NCI-H526 (cell line): ENCODE measurements at regions not wholly inside any gene's neighbourhood (a gene's known extent, or its start where the extent isn't known, plus 50 kb on each side); places are given as distances from the start of the nearest gene placed in this dataset.
"Not testable (repeated sequence)": the region's sequence is repeated elsewhere in the genome, so short reads cannot be mapped to it uniquely, and the experiment has no call there.

Experiments used
- DNase-seq, 2 experiments: peaks; one replicate each; lab custom pipeline; 2025; lab: John Stamatoyannopoulos, UW

DNA sequence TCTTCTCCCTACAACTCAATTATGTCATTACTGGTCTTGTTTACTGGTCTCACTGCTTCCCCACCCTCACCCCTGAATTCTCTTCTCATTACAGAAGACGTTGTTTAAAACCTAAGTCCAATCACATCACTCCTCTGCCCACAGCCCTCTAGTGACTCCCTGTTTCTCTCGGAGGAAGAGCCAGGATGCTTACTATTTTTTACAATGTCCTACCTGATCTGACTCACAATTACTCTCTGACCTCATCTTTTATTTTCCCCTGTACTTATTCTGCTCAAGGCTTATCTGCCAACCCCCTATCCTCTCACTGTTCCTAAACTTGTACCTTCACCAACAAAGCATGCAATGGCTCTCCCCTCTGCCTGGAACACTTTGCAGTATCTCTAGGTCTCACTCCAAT, 400.4 kb upstream of the PTCHD4 start:
- DNase-seq, result no peak

GRCh38 chr6:48505621-48506020, 394.6 kb upstream of the PTCHD4 start:
- no peak for DNase-seq

GRCh38 chr6:48493432-48493831, 382.4 kb upstream of the PTCHD4 start:
- DNase-seq, result not testable (repeated sequence)

DNA sequence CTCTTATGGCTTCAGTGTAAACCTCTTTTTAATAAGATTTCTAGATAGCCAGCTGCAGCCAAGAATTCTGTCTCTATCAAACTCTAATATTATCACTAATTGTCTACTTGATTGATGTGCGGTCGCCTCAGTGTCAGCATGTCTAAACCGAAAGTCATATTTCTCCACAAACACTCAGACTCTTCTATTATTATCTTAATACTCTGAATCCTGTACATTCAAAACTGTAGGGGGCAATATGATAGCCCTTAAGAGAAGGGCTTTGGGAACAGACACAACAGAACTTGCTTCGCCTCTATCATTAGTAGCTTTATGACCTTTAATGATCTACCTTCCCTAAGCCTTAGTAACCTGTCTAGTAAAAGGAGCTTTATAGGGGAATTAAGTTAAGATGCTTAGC, 379.7 kb upstream of the PTCHD4 start:
- DNase-seq, result peak in 1 of 2 experiments; percentile 5

GRCh38 chr6:48486876-48487275, 375.9 kb upstream of the PTCHD4 start:
- no peak for DNase-seq

DNA sequence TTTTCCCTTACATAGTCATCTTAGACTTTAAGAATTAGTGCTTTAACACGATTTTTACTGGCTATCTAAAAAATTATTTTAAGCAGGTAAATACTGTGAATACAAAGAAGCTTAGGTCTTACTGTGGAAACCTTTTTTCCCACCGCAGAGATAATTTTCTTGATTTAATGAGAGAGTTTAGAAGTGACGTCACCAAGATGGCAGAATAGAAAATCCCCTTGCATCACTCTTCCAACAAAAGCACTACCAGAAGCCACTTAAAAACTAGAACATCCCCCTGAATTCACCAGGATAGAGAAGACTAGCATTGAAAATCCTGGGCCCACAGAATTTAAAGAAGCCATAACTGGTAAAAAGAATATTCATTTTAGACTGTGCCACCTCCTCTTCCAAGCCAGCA, 375.4 kb upstream of the PTCHD4 start:
- no peak for DNase-seq

DNA sequence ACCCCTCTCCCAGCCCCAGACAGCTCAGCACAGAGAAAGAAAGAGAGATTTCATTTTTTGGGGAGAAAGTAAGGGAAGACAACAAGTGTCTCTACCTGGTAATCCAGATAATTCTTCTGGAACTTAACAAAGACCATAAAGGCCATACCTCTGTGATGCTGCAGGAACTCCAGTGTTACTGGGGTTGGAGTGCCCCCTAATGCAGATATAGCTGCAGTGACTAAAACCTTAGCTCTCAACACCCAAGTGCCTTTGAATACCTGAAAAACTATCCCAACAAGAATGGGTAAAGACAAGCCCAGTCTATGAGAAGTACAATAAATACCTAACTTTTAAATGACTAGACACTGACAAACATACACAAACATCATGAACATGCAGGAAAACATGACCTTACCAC, 365.3 kb upstream of the PTCHD4 start:
- peak in 1 of 2 experiments; percentile 42 for DNase-seq

DNA sequence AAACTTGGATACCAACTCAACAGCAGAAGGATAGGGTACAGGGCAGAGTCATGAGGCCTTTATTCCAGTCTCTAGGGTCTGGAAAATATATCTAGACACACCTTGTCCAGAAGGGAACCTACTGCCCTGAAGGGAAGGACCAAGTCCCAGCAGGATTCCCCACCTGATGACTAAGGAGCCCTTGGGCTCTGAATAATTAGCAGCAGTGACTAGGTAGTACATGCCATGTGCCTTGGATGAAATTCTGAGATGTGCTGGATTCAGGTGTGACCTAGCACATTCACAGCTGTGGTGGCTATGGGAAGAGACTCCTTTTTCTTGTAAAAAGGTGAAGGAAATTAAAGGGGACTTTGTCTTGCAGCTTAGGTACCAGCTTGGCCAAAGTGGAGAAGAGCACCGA, 364.3 kb upstream of the PTCHD4 start:
- DNase-seq, result no peak

GRCh38 chr6:48474830-48475229, 363.8 kb upstream of the PTCHD4 start:
- no peak for DNase-seq

- DNase-seq, result no peak
Observed at GRCh38 chr6:48474136-48474535, 363.1 kb upstream of the PTCHD4 start.

- DNase-seq, result no peak
Observed at GRCh38 chr6:48472535-48472934, 361.5 kb upstream of the PTCHD4 start.

DNA sequence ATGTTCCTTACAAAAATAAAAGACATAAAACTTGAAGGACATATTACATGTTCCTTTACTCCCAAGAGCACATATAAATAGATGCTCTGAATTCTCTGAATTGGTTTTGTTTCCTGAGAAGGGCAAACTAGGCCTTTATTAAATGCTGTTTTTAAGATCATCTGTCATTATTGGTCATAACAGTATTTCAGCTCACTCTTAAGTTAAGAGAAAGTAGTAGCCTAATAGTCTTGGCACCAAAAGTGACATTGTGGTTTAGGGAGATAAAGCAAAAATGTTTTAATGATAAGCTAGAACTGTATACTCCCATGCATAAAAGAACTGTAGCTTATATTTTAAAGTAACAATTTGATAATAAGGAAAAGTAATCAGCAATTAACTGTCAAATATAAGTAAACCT, 361.1 kb upstream of the PTCHD4 start:
- no peak for DNase-seq

DNA sequence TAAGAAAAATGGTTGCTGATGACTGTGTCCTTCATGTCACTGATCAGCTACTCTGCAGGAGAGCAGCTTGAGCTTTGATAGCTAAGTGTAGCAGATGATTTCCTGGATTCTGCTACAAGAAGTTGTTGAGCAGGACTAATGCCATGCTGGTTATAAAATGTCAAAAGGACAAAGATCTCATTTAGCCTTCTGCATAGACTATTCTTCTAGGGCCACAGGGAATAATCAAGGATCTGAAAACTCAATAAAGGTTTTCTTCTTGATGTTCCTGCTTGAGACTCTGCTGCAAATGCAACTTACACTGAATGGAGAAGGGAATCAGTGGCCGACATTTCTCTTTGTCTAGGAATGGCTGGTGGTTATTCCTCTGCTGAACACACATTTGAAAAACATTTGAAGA, 360.3 kb upstream of the PTCHD4 start:
- no peak for DNase-seq

DNA sequence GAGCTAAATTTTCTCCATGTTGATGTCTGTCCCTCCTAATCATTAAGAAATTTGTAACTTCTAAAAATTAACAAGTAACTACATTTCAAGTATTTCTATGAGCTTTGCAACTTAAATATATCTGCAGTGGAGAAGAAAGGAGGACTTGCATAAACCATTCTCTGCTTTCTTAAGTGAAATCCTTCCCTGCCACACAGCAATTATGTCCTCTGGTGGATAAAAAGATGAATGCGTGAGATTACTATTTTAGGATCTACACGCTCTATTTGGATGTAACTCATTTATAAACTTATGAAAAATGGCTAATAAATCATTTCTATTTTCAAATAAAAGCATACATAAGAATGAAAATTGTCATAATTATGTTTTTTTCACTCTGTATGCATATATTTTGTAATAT, 338.0 kb upstream of the PTCHD4 start:
- peak in 1 of 2 experiments; percentile 12 for DNase-seq

DNA sequence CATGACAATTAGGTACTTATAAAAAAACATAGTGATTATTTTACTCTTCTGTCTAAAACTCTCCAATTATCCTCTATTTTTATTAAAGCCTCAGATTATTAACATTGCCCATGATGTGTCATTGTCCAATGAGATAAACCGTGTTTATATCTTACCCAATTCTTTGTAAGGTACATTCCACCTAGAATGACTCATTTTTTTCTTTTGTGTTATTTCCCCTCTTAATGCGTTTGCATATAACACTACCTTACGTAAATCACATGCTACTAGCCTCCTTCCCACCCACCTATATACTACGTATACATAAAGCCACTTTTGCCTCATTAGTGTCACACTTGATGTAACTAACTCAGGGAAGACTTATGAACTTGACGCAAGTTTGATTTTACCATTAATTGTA, 336.3 kb upstream of the PTCHD4 start:
- DNase-seq, result no peak

- peak in 1 of 2 experiments; percentile 12 for DNase-seq
Observed at GRCh38 chr6:48429610-48430009, 318.6 kb upstream of the PTCHD4 start.

GRCh38 chr6:48429021-48429420, 318.0 kb upstream of the PTCHD4 start:
- DNase-seq, result no peak

DNA sequence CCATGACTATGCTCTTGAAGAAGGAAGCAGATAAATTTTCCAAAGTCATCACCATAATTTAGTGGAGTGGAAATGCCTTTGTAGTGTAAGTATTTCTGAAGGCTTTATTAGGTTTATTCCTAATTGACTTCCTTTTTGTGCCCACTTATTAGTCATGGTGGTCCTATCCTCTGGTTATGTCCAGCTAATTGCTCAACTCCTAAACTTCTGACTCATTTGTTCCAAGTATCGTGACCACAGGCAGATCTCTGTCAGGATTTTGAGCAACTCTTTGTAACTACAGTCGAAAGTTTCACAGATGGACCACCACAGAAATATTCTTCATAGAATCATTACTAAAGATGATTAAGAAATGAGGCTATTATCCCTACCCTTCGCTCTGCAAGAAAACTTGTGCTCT, 315.6 kb upstream of the PTCHD4 start:
- no peak for DNase-seq

- DNase-seq, result no peak
Observed at GRCh38 chr6:48423640-48424365, 312.8 kb upstream of the PTCHD4 start.

GRCh38 chr6:48419992-48420391, 309.0 kb upstream of the PTCHD4 start:
- no peak for DNase-seq

DNA sequence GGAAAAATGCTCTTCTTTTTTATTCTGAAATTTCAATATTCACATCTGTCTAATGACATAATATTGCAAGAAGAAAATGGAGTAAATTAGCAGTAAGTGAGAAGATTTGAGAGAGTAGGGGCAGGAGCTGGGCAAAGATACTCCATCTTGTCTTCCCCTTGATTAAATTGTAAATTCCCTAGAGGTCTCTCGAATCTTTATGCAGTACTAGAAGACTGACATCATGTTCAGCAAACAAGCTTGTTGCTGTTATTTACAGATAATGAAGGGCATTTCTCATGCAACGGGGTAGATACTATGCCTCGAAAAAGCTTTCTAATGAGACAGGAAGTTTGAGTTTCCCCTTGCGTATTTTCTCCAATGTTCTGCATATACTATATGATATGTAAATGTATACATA, 306.9 kb upstream of the PTCHD4 start:
- DNase-seq, result no peak

DNA sequence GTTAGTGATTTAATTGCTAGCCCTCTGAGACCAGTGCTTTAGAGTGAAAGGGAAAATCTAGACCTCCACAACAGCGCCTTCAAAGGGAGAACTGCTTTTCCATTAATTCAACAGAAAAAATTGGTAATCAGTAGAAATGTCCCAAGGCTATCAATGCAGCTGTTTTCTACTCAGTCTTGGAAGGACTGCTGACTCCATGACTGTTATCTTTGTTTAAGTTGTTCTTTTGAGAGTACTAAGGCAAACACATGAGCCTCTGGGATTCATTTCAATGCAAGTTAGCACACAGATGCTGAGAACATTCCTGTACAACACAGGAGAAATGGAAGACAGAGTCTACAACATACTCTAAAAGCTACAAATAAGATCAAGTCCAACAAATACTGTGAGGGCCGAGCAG, 301.7 kb upstream of the PTCHD4 start:
- DNase-seq, result no peak

- DNase-seq, result no peak
Observed at GRCh38 chr6:48404927-48405326, 293.9 kb upstream of the PTCHD4 start.

GRCh38 chr6:48403587-48403986, 292.6 kb upstream of the PTCHD4 start:
- no peak for DNase-seq
